Adrenal gland (tissue), 9 donors: ENCODE measurements at regions not wholly inside any gene's neighbourhood (a gene's known extent, or its start where the extent isn't known, plus 50 kb on each side); places are given as distances from the start of the nearest gene placed in this dataset.
"Not testable (repeated sequence)": the region's sequence is repeated elsewhere in the genome, so short reads cannot be mapped to it uniquely, and the experiment has no call there.

Experiments
- DNase-seq, 7 donors: peaks; one replicate each; pipeline ENCODE4 v3.0.0-alpha.2; 2019 to 2020
- H3K27ac ChIP-seq, 5 donors: fragments of 200-600 bp; sonication (generic) in 4 of 5; 1 replicate in 3 of 5; 2 replicates in 2 of 5; pipeline versions ENCODE4 v1.5.1 to v1.8.0; 2016 to 2020; ENCODE audit warnings: mild to moderate bottlenecking in 1 of 5
- H3K27me3 ChIP-seq: fragments of 200-600 bp; 2 replicates; pipeline ENCODE4 v1.8.0; 2021
- H3K36me3 ChIP-seq, 2 donors: fragments of 200-600 bp; replicated peaks in 1 of 2; 1 replicate in 1 of 2; 2 replicates in 1 of 2; pipeline versions ENCODE4 v1.5.1 to v1.8.0; 2018 to 2022
- H3K4me1 ChIP-seq, 2 donors: fragments of 200-600 bp; replicated peaks in 1 of 2; 1 replicate in 1 of 2; 2 replicates in 1 of 2; pipeline versions ENCODE4 v1.5.1 to v1.8.0; 2018 to 2021
- H3K4me3 ChIP-seq, 4 donors: fragments of 200-600 bp; sonication (generic) in 3 of 4; one replicate each; pipeline ENCODE4 v1.5.1; 2016 to 2018
- H3K9me3 ChIP-seq, 3 donors: fragments of 200-600 bp; sonication (generic) in 1 of 3; replicated peaks in 1 of 3; 1 replicate in 2 of 3; 2 replicates in 1 of 3; pipeline versions ENCODE4 v1.5.1 to v1.8.0; 2016 to 2021
- POLR2A ChIP-seq, 2 donors: fragments of 450-650 bp; IDR thresholded peaks; one replicate each; pipeline ENCODE4 v1.6.1; 2017; ENCODE audit warnings: antibody characterized with exemption in 2 of 2, mild to moderate bottlenecking in 2 of 2, moderate library complexity in 1 of 2
- WGBS, 4 donors: extraction: QIAGEN DNeasy Blood & Tissue Kit in 2 of 4; methylation state at CpG; one replicate each; pipeline versions ENCODE4 v1.1.5 to v1.1.7; 2013 to 2017; 5-methylcytosine and 5-hydroxymethylcytosine counted together
- intact Hi-C, 2 donors: fragments of 100-400 bp; cut with DNase I; formaldehyde crosslinking; loops; one replicate each; pipeline versions ENCODE4 v1.14.1 to v1.15.0; 2022 to 2023
- TF ChIP-seq, protein P1 (sequence below), 6 experiments: fragments of 450-650 bp in 4 of 6; fragments of 200-600 bp in 2 of 6; sonication (generic) in 1 of 6; IDR thresholded peaks; 1 replicate in 5 of 6; 2 replicates in 1 of 6; pipeline versions ENCODE4 v1.5.1 to v1.8.0; 2016 to 2021; ENCODE audit warnings: antibody characterized with exemption in 6 of 6, mild to moderate bottlenecking in 2 of 6, moderate library complexity in 1 of 6
- donor health status: healthy with polysubstance abuse.
- donor health status: Bipolar disorder and iron deficiency.
- donor health status: DM: yes; HTN: yes; CAD: no.
- donor health status: DM: no; HTN: no; CAD: no.
- donor health status: DM: no; HTN: no; CAD: no.

DNA sequence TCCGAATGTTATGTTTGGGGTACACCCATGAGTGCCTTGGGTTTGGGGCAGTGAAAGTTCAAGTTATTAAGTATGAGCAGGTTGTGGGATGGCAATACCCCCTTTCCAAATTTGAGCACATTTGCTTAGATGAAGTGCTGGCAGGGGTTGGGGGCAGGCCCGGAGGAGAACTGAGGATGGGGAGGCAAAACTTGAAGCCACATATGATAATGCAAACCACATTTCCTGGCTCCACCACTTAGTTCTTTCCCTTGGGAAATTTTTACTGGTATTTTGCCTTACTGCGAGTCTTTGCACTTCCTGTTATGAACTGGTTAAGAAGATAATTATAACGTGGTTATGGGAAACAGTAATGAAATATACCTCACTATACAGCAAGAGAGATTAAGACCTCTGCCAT, 336.0 kb upstream of the ONECUT1 start:
- intact Hi-C loops = no loop called here
- H3K36me3 ChIP-seq = no peaks in the 10 kb centered on the region
- 39 to 47% (median 41%) methylated on average over 4 of the region's 4 CpGs for WGBS, 4 donors
- no peaks in the 10 kb centered on the region for H3K27me3 ChIP-seq
- no peaks in the 10 kb centered on the region for H3K9me3 ChIP-seq
- H3K27ac ChIP-seq = no peak overlapping the region
- no peaks in the 10 kb centered on the region for H3K4me1 ChIP-seq
- no peak overlapping the region for H3K4me3 ChIP-seq
- DNase-seq = no peak
- no peak for TF ChIP-seq POLR2A (IDR thresholded peaks at IDR 0.05)
- TF ChIP-seq, protein P1, sequence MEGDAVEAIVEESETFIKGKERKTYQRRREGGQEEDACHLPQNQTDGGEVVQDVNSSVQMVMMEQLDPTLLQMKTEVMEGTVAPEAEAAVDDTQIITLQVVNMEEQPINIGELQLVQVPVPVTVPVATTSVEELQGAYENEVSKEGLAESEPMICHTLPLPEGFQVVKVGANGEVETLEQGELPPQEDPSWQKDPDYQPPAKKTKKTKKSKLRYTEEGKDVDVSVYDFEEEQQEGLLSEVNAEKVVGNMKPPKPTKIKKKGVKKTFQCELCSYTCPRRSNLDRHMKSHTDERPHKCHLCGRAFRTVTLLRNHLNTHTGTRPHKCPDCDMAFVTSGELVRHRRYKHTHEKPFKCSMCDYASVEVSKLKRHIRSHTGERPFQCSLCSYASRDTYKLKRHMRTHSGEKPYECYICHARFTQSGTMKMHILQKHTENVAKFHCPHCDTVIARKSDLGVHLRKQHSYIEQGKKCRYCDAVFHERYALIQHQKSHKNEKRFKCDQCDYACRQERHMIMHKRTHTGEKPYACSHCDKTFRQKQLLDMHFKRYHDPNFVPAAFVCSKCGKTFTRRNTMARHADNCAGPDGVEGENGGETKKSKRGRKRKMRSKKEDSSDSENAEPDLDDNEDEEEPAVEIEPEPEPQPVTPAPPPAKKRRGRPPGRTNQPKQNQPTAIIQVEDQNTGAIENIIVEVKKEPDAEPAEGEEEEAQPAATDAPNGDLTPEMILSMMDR (IDR thresholded peaks at IDR 0.05) = no peak

- Histone ChIP-seq H3K36me3 (no peaks in the 10 kb centered on the region), H3K4me1 (no peaks in the 10 kb centered on the region), H3K4me3 (no peak overlapping the region), H3K27me3 (no peaks in the 10 kb centered on the region), H3K27ac (no peak overlapping the region), H3K9me3 (no peaks in the 10 kb centered on the region)
- intact Hi-C loops = no loop called here
- DNase-seq = no peak
- 79 to 91% (median 84%) methylated on average over 2 of the region's 2 CpGs for WGBS, 4 donors
- TF ChIP-seq POLR2A (IDR thresholded peaks at IDR 0.05) = no peak
- TF ChIP-seq, protein P1 (IDR thresholded peaks at IDR 0.05) = no peak
Observed at GRCh38 chr15:53122818-53123217, 332.7 kb upstream of the ONECUT1 start.

GRCh38 chr15:53116915-53117314, 326.8 kb upstream of the ONECUT1 start:
- H3K4me1 ChIP-seq, H3K27ac ChIP-seq, H3K27me3 ChIP-seq, DNase-seq, H3K36me3 ChIP-seq, H3K9me3 ChIP-seq, intact Hi-C loops, H3K4me3 ChIP-seq: not testable (repeated sequence)

DNA sequence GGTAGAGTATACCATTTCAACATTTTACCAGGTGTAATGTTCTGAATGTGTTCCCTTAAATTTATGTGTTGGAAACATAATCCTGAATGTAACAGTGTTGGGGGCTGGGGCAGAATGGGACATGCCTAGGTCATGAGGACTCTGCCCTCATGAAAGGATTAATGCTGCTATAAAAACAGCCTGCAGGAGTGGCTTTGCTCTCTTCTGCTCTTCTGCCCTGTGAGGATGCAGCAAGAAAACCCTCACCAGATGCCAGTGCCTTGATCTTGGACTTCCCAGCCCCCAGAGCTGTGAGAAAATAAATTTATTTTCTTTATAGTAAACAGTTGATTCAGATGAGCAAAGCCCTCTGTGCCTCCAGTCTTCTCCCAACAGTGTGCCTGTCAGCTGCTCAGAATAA, 326.0 kb upstream of the ONECUT1 start:
- no peak for DNase-seq
- intact Hi-C loops = no loop called here
- H3K27me3 ChIP-seq = no peaks in the 10 kb centered on the region
- H3K4me1 ChIP-seq = no peaks in the 10 kb centered on the region
- H3K36me3 ChIP-seq = no peaks in the 10 kb centered on the region
- H3K4me3 ChIP-seq = no peak overlapping the region
- H3K27ac ChIP-seq = no peak overlapping the region
- no peaks in the 10 kb centered on the region for H3K9me3 ChIP-seq
- TF ChIP-seq, protein P1 (IDR thresholded peaks at IDR 0.05) = no peak
- TF ChIP-seq POLR2A (IDR thresholded peaks at IDR 0.05) = no peak

- 50 to 84% (median 75%) methylated on average over 1 of the region's 1 CpG for WGBS, 4 donors
Observed at GRCh38 chr15:53115563-53115962, 325.4 kb upstream of the ONECUT1 start.

More at GRCh38 chr15:53115563-53115962, 325.4 kb upstream of the ONECUT1 start:
- Histone ChIP-seq H3K27ac (no peak overlapping the region), H3K9me3 (no peaks in the 10 kb centered on the region), H3K4me3 (no peak overlapping the region), H3K36me3 (no peaks in the 10 kb centered on the region), H3K4me1 (no peaks in the 10 kb centered on the region), H3K27me3 (no peaks in the 10 kb centered on the region)
- intact Hi-C loops = no loop called here
- TF ChIP-seq, protein P1 (IDR thresholded peaks at IDR 0.05) = no peak
- no peak for TF ChIP-seq POLR2A (IDR thresholded peaks at IDR 0.05)
- DNase-seq = no peak
